ENCODE measurements at regions not wholly inside any gene's neighbourhood (a gene's known extent, or its start where the extent isn't known, plus 50 kb on each side); places are given as distances from the start of the nearest gene placed in this dataset.

DNA sequence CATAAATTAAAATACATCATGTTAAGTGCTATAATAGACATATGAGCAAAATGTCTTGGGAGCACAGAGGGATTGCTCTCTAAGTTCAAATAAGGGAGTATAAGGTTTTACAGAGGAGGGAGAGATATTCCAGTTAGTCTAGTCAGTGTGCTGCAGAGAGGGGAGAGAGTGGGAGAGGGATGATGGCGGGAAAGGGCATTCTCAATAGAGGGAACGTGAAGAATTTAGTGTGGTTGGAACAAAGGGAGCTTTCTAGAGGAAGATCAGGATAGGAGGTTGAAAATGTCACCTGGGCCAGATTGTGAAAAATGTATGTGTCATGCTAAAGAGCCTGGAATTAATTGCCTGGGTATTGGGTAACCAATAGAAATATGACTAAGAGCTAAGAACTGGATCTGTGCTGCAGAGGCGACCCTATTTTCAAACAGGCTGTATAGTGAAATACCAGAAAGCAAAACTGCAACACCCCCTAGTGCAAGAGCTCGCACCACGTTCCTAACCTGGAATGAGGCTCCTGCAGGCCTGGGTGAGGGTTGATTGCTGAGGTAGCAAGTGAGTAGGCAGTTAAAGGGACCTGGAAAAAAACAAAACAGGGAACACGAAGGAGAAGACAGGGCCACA is 791.8 kb upstream of the C9orf72 start:
- Mint-ChIP-seq H3K36me3 (no peaks in the 10 kb centered on the region), H3K27me3 (no peaks in the 10 kb centered on the region), H3K4me3 (no peak overlapping the region), H3K9me3 (peaks cover 21% of the 10 kb centered on the region), H3K4me1 (ENCODE audit: low read depth in 2 of 2) (no peaks in the 10 kb centered on the region), H3K27ac (no peak overlapping the region)
- ATAC-seq (no peak), DNase-seq (ENCODE audit: low spot score) (no peak)

DNA sequence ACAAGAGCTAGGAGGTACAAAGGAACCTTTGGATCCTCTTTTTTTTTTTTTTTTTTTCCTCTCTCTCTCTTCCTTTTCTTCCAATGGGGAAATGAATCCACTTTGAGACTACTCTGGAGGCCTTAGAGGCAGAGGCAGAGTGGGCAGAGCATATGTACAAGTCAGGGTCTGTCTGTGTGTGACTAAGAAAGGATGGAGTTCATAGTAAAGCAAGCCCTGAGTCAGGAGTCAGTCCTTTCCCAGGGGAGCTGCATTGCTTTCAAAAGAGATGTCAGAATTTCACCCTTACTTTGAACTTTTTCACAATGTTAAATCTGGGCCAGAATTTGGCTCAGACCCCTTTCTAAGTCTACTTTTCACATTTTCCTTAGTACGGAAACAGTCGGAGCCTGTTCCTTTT is 792.4 kb upstream of the C9orf72 start:
- ATAC-seq: no peak
- peaks cover 18% of the 10 kb centered on the region for H3K9me3 Mint-ChIP-seq
- H3K4me3 Mint-ChIP-seq: no peak overlapping the region
- DNase-seq (ENCODE audit: low spot score): no peak
- no peaks in the 10 kb centered on the region for H3K36me3 Mint-ChIP-seq
- H3K27ac Mint-ChIP-seq: no peak overlapping the region
- H3K4me1 Mint-ChIP-seq (ENCODE audit: low read depth in 2 of 2): no peaks in the 10 kb centered on the region
- H3K27me3 Mint-ChIP-seq: no peaks in the 10 kb centered on the region

DNA sequence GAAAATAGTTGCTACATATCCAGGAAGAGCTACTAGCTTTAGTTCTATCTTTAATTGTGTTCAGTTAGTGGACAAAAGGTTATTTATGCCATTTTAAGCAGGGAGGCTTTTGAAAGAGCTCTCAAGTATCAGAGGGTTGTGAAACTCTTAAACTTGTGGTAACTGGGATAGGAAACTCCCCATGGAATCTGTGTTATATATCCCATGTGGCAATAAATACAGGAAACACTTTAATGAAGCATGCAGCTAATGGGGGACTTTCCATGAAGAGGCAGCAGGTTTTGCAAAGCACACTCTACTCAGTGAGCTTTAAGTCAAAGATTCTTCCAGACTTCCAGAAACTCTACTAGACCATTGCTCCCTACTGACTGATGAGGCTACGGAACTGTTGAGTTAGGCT is 805.0 kb upstream of the C9orf72 start:
- no peak for DNase-seq (ENCODE audit: low spot score)
- no peak overlapping the region for H3K4me3 Mint-ChIP-seq
- H3K27ac Mint-ChIP-seq: no peak overlapping the region
- H3K9me3 Mint-ChIP-seq: peaks cover 12% of the 10 kb centered on the region
- H3K36me3 Mint-ChIP-seq: no peaks in the 10 kb centered on the region
- H3K27me3 Mint-ChIP-seq: no peaks in the 10 kb centered on the region
- H3K4me1 Mint-ChIP-seq (ENCODE audit: low read depth in 2 of 2): no peaks in the 10 kb centered on the region
- ATAC-seq: no peak

- Mint-ChIP-seq H3K27ac (no peak overlapping the region), H3K27me3 (no peaks in the 10 kb centered on the region), H3K36me3 (no peaks in the 10 kb centered on the region), H3K9me3 (peaks cover 12% of the 10 kb centered on the region), H3K4me3 (no peak overlapping the region), H3K4me1 (ENCODE audit: low read depth in 2 of 2) (no peaks in the 10 kb centered on the region)
- ATAC-seq (no peak), DNase-seq (ENCODE audit: low spot score) (no peak)
Observed at GRCh38 chr9:28379082-28379481, 805.8 kb upstream of the C9orf72 start.

GRCh38 chr9:28389411-28389810 is 816.1 kb upstream of the C9orf72 start:
- ATAC-seq (no peak), DNase-seq (ENCODE audit: low spot score) (no peak)
- H3K27me3 Mint-ChIP-seq: no peaks in the 10 kb centered on the region
- peaks cover 13% of the 10 kb centered on the region for H3K36me3 Mint-ChIP-seq
- H3K27ac Mint-ChIP-seq: no peak overlapping the region
- H3K4me1 Mint-ChIP-seq (ENCODE audit: low read depth in 2 of 2): no peaks in the 10 kb centered on the region
- H3K4me3 Mint-ChIP-seq: no peak overlapping the region
- peaks cover 11% of the 10 kb centered on the region for H3K9me3 Mint-ChIP-seq

- H3K9me3 Mint-ChIP-seq: peaks cover 4% of the 10 kb centered on the region
- no peak for DNase-seq (ENCODE audit: low spot score)
Observed at GRCh38 chr9:28394774-28395173, 821.5 kb upstream of the C9orf72 start.

DNA sequence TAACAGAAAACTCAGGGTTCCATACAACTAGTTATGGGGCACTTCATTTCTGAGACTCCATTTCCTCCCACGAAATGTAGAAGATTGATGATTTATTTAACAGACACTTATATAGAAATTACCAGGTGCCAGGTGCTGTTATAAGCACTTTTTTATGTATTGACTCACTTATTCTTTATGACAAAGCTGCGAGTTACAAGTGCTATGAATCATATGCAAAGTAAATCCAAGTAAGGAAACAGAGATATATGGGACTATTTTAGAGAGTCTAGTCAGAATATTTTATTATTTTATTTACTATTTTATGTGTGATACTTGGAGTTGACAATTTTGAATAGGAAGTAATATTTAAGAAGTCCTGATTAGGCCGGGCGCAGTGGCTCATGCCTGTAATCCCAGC is 822.8 kb upstream of the C9orf72 start:
- Mint-ChIP-seq H3K27ac (no peak overlapping the region), H3K36me3 (no peaks in the 10 kb centered on the region), H3K4me3 (no peak overlapping the region), H3K9me3 (peaks cover 4% of the 10 kb centered on the region), H3K27me3 (no peaks in the 10 kb centered on the region), H3K4me1 (ENCODE audit: low read depth in 2 of 2) (no peaks in the 10 kb centered on the region)
- no peak for ATAC-seq
- no peak for DNase-seq (ENCODE audit: low spot score)

More at GRCh38 chr9:28394774-28395173, 821.5 kb upstream of the C9orf72 start:
- H3K36me3 Mint-ChIP-seq: no peaks in the 10 kb centered on the region
- no peaks in the 10 kb centered on the region for H3K27me3 Mint-ChIP-seq
- H3K4me3 Mint-ChIP-seq: no peak overlapping the region
- H3K4me1 Mint-ChIP-seq (ENCODE audit: low read depth in 2 of 2): no peaks in the 10 kb centered on the region
- H3K27ac Mint-ChIP-seq: no peak overlapping the region
- ATAC-seq: no peak

DNA sequence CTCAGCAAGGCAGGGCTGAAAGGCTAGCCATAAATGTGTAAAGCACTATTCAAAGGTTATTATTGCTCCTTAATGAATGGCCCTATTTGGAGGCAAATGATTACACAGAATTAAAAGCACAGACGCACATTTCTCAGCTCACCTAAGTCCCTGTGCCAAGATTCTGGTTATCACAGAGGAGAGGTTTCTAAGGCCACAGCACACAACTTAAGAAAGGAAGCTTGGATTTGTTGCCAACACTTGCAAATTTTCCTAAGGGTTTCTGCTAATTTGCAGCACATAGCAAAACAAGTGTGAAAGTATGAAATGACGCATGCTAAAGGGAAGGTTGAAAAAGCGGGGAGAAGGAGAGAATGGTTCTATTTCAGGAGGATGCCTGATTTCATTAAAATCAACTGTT is 834.1 kb upstream of the C9orf72 start:
- no peak overlapping the region for H3K4me3 Mint-ChIP-seq
- ATAC-seq: no peak
- H3K36me3 Mint-ChIP-seq: no peaks in the 10 kb centered on the region
- H3K27ac Mint-ChIP-seq: no peak overlapping the region
- H3K9me3 Mint-ChIP-seq: peaks cover 9% of the 10 kb centered on the region
- no peaks in the 10 kb centered on the region for H3K4me1 Mint-ChIP-seq (ENCODE audit: low read depth in 2 of 2)
- no peak for DNase-seq (ENCODE audit: low spot score)
- H3K27me3 Mint-ChIP-seq: no peaks in the 10 kb centered on the region

- Mint-ChIP-seq H3K27me3 (no peaks in the 10 kb centered on the region), H3K4me3 (no peak overlapping the region), H3K4me1 (ENCODE audit: low read depth in 2 of 2) (no peaks in the 10 kb centered on the region), H3K27ac (no peak overlapping the region), H3K9me3 (peaks cover 2% of the 10 kb centered on the region), H3K36me3 (no peaks in the 10 kb centered on the region)
- DNase-seq (ENCODE audit: low spot score): no peak
- no peak for ATAC-seq
Observed at GRCh38 chr9:28409919-28410318, 836.6 kb upstream of the C9orf72 start.

DNA sequence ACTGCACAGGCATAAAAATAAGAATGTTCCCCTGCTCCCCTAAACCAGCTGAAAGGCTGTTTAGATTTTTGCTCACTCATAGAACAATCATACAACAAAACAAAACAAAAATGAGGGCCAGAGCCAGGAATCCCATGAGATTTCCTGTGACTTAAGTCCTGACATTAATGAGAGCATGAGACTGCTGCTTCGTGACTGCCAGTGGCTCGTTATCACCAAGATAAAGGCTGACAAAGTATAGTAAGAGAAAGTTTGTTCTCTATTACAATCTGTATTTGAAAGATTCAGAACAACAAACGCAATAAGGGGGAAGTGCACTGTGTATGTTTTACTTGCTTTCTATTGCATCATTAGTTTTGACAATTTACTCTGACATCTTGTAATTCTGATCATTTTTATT is 837.1 kb upstream of the C9orf72 start:
- H3K9me3 Mint-ChIP-seq: peaks cover 2% of the 10 kb centered on the region
- no peak overlapping the region for H3K27ac Mint-ChIP-seq
- H3K27me3 Mint-ChIP-seq: no peaks in the 10 kb centered on the region
- no peak for ATAC-seq
- DNase-seq (ENCODE audit: low spot score): no peak
- no peak overlapping the region for H3K4me3 Mint-ChIP-seq
- H3K36me3 Mint-ChIP-seq: no peaks in the 10 kb centered on the region
- H3K4me1 Mint-ChIP-seq (ENCODE audit: low read depth in 2 of 2): no peaks in the 10 kb centered on the region

DNA sequence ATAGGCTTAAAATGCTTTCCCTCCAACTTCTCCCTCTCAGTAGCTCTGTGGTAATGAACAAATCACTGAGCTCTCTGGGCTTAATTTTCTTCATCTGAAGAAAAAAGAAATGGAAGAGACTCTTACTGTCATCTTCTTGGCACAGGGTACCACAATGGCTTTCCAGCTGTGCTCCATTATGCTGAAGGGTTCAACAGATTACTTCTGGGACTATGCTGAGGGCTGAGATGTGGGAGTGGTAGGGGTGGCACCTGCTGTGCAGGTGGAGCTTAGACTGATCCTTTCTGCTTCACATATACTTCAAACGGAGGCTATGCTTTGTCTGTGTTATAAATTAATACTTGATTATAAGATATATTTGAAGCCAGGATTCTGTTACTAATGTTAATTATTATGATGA is 840.2 kb upstream of the C9orf72 start:
- ATAC-seq (no peak), DNase-seq (ENCODE audit: low spot score) (no peak)
- no peaks in the 10 kb centered on the region for H3K9me3 Mint-ChIP-seq
- H3K4me1 Mint-ChIP-seq (ENCODE audit: low read depth in 2 of 2): no peaks in the 10 kb centered on the region
- no peaks in the 10 kb centered on the region for H3K27me3 Mint-ChIP-seq
- H3K4me3 Mint-ChIP-seq: no peak overlapping the region
- no peak overlapping the region for H3K27ac Mint-ChIP-seq
- H3K36me3 Mint-ChIP-seq: no peaks in the 10 kb centered on the region

GRCh38 chr9:28423255-28423654 is 850.0 kb upstream of the C9orf72 start:
- no peaks in the 10 kb centered on the region for H3K4me1 Mint-ChIP-seq (ENCODE audit: low read depth in 2 of 2)
- no peak overlapping the region for H3K27ac Mint-ChIP-seq
- H3K9me3 Mint-ChIP-seq: no peaks in the 10 kb centered on the region
- DNase-seq (ENCODE audit: low spot score): no peak
- ATAC-seq: no peak
- no peaks in the 10 kb centered on the region for H3K36me3 Mint-ChIP-seq
- no peak overlapping the region for H3K4me3 Mint-ChIP-seq
- H3K27me3 Mint-ChIP-seq: no peaks in the 10 kb centered on the region

GRCh38 chr9:28435456-28435855 is 862.2 kb upstream of the C9orf72 start:
- DNase-seq (ENCODE audit: low spot score): no peak
- Mint-ChIP-seq H3K4me1 (ENCODE audit: low read depth in 2 of 2) (no peaks in the 10 kb centered on the region), H3K9me3 (peaks cover 18% of the 10 kb centered on the region), H3K36me3 (no peaks in the 10 kb centered on the region), H3K4me3 (no peak overlapping the region), H3K27me3 (no peaks in the 10 kb centered on the region), H3K27ac (no peak overlapping the region)
- ATAC-seq: no peak

DNA sequence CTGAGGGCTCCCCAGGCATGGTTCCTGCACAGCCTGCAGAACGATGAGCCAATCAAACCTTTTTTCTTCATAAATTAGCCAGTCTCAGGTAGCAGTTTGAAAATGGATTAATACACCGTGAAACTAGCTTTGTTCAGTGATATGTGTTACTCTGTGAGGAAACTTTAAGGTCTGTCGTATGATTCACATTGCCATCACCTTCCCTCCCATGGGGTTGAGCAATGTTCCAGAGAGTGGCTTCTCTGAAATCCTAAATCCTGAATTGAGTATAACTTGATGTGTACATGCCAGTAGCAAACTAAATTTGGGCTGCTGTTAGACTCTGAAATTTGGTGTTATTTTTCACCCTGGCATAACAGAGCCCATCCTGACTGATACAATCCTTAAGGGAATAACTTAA is 866.4 kb upstream of the C9orf72 start:
- no peak overlapping the region for H3K4me3 Mint-ChIP-seq

DNA sequence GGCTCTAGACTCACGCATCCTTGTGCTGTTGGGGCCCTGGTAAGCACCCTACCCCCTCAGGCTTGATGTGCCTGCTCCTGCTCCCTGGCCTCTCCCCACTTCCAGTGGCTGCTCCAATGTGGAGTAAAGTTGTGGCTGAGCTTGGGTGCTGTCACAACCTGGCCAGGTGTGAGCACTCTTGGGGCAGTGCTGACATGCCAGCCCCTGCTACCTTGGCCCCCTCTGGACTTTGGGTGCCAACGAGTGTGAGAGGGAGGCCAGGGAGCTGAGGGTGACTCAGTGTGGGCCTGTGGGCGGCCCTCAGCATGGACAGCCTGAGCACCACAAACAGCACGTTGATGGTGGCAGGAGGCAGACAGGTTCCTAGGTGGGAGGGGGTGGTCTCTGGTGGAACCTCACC is 870.2 kb upstream of the C9orf72 start:
- H3K9me3 Mint-ChIP-seq: peaks cover 10% of the 10 kb centered on the region
- H3K4me3 Mint-ChIP-seq: no peak overlapping the region
- no peaks in the 10 kb centered on the region for H3K36me3 Mint-ChIP-seq
- ATAC-seq: no peak
- H3K4me1 Mint-ChIP-seq (ENCODE audit: low read depth in 2 of 2): no peaks in the 10 kb centered on the region
- H3K27me3 Mint-ChIP-seq: no peaks in the 10 kb centered on the region
- H3K27ac Mint-ChIP-seq: no peak overlapping the region
- no peak for DNase-seq (ENCODE audit: low spot score)

More for the DNA sequence above, 866.4 kb upstream of the C9orf72 start:
- Mint-ChIP-seq H3K9me3 (peaks cover 13% of the 10 kb centered on the region), H3K4me1 (ENCODE audit: low read depth in 2 of 2) (no peaks in the 10 kb centered on the region), H3K36me3 (no peaks in the 10 kb centered on the region), H3K27me3 (no peaks in the 10 kb centered on the region), H3K27ac (no peak overlapping the region)
- no peak for ATAC-seq
- no peak for DNase-seq (ENCODE audit: low spot score)

Data from natural killer cell treated with Interleukin-12 subunit alpha and Interleukin-12 subunit beta and Interleukin-15 and Interleukin-18, amount 100 ng/mL, for 72 hours (primary cell).